Mucosa of descending colon (tissue), 3 donors: ENCODE measurements at regions not wholly inside any gene's neighbourhood (a gene's known extent, or its start where the extent isn't known, plus 50 kb on each side); places are given as distances from the start of the nearest gene placed in this dataset.

Experiments
- ATAC-seq: fragments of 200-7000 bp; cut with Tn5 transposase; one replicate; pipeline ENCODE4 v1.9.1; 2020; ENCODE audit warnings: mild to moderate bottlenecking, moderate library complexity
- DNase-seq, 3 donors: peaks; one replicate each; pipeline ENCODE4 v3.0.0-alpha.2; 2020
- H3K36me3 ChIP-seq: fragments of 200-600 bp; one replicate; pipeline ENCODE4 v1.8.0; 2021; ENCODE audit warnings: low read depth, mild to moderate bottlenecking
- H3K4me1 ChIP-seq: fragments of 200-600 bp; one replicate; pipeline ENCODE4 v1.8.0; 2021; ENCODE audit warnings: low read depth, mild to moderate bottlenecking
- H3K4me3 ChIP-seq: fragments of 200-600 bp; one replicate; pipeline ENCODE4 v1.8.0; 2021; ENCODE audit warnings: mild to moderate bottlenecking
- H3K9me3 ChIP-seq: fragments of 200-600 bp; one replicate; pipeline ENCODE4 v1.8.0; 2021; ENCODE audit warnings: mild to moderate bottlenecking
- CTCF ChIP-seq: fragments of 200-600 bp; IDR thresholded peaks from one replicate; pipeline ENCODE4 v1.8.0; 2022; ENCODE audit warnings: antibody characterized with exemption, mild to moderate bottlenecking
- intact Hi-C, 2 donors: fragments of 100-400 bp; cut with DNase I in 1 of 2; cut with micrococcal nuclease in 1 of 2; formaldehyde crosslinking; loops; one replicate each; pipeline versions ENCODE4 v1.11.0 to v1.11.1; 2022; cut with DNase I, micrococcal nuclease
- donor health status: DM: no; HTN: no; CAD: no; lungs with moderate emphysema.
- donor health status: DM: no; HTN: no; CAD: no.
- donor health status: DM: no; HTN: yes; CAD: no.

DNA sequence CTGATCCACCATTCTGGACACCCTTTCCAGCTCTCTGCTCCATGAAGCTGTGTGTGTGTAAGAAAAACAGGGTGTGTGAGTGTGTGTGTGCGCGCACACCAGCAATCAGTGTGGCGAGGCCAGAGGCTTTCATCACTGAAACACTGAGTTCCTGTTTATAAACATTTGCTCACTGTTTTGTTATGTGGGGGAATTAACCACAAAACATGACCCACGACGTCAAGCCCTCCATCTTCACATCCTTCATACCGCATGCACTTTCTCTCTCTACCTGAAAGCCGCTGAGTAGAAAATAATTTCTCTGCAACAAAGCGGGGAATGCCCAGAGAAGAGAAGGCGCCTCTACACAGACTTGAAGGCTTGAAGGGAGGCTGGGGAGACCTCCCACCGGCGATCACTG is 148.9 kb upstream of the IRF2BP2 start:
- ATAC-seq, result peak; percentile 70

GRCh38 chr1:234756857-234757256 is 146.9 kb upstream of the IRF2BP2 start:
- no peak overlapping the region for H3K4me3 ChIP-seq
- no peak for TF ChIP-seq CTCF
- intact Hi-C loops, result no loop called here
- H3K9me3 ChIP-seq, result no peaks in the 10 kb centered on the region
- DNase-seq, result no peak
- H3K4me1 ChIP-seq, result no peaks in the 10 kb centered on the region
- no peak for ATAC-seq
- no peaks in the 10 kb centered on the region for H3K36me3 ChIP-seq

More for the DNA sequence above, 148.9 kb upstream of the IRF2BP2 start:
- Histone ChIP-seq H3K9me3 (no peaks in the 10 kb centered on the region), H3K4me3 (no peak overlapping the region), H3K4me1 (no peaks in the 10 kb centered on the region), H3K36me3 (no peaks in the 10 kb centered on the region)
- intact Hi-C loops, result no loop called here
- no peak for DNase-seq
- TF ChIP-seq CTCF, result no peak

DNA sequence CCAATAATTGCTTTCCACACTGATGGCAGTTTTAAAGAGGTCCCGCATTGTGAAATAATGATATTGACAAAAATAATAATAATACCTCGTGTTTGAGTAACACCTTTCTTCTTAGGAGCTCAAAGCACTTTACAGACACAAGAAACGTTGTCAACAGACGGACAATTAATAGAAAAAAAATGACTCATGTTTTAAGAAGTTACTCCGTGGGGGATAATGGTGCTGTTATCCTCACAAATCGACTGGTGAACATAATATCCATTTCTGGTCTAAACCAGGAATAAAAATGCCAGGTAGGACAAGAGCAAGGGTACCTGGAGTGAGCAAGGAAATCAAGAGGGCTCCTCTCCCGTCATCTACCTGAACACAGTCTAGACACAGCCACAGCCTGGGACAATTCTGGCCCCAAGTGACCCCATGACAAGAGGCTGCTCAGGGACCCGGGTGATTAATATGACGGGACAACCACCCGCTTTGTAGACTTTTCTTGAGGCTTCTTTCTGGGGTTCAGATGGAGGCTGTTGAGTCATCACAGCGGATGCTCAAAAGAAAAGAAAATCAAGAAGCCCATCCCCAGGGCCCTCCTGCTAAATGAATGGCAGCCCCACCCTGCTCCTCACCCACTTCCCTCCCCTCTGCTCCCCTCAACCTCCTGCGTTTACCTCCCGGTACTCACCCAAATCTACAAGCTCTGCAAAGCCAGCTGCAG is 146.2 kb upstream of the IRF2BP2 start:
- H3K4me3 ChIP-seq, result no peak overlapping the region
- intact Hi-C loops, result no loop called here
- ATAC-seq, result no peak
- no peak for TF ChIP-seq CTCF
- no peaks in the 10 kb centered on the region for H3K36me3 ChIP-seq
- no peak for DNase-seq
- peaks cover 5% of the 10 kb centered on the region for H3K4me1 ChIP-seq
- no peaks in the 10 kb centered on the region for H3K9me3 ChIP-seq

DNA sequence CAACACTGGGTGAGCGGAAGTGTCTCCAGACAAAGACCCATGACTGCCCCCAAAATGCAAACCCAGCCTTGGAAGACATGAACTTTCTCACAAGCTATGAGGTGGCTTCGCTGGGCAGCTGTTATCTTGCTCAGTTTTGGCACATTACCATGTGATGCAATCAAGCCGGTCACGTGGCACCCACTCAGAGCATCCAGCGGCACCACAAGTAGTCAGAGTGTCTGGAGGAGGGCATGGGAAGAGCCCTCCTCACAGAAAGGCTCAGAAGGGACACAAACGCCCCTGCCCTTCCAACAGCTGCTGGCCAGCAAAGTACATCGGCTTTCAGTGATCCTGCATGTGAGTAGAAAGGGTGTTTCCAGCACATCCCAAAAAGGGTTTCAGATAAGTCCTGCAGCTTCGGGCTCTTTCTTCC is 145.5 kb upstream of the IRF2BP2 start:
- Histone ChIP-seq H3K4me3 (no peak overlapping the region), H3K9me3 (no peaks in the 10 kb centered on the region), H3K36me3 (no peaks in the 10 kb centered on the region), H3K4me1 (peaks cover 7% of the 10 kb centered on the region)
- intact Hi-C loops, result no loop called here
- ATAC-seq, result peak; percentile 63
- DNase-seq, result peak; percentile 64 to 79 (median 70)
- no peak for TF ChIP-seq CTCF

DNA sequence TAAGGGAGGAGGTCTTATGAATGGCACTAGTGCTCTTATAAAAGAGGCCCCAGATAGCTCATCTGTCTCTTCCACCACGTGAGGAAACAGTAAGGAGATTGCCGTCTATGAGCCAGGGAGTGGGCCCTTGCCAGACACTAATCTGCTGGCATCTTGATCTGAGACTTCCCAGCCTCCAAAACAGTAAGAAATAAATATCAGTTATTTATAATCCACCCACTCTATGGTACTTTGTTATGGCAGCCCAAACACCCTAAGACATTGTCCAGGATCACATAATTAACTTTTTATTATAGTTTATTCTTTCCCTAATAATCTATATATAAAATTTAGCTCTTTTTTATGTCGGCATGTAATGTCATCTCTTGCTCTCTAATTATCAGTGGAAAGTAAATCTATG is 144.0 kb upstream of the IRF2BP2 start:
- no peak overlapping the region for H3K4me3 ChIP-seq
- ATAC-seq, result no peak
- H3K36me3 ChIP-seq, result no peaks in the 10 kb centered on the region
- H3K4me1 ChIP-seq, result peaks cover 7% of the 10 kb centered on the region
- DNase-seq, result no peak
- TF ChIP-seq CTCF, result no peak
- intact Hi-C loops, result no loop called here
- no peaks in the 10 kb centered on the region for H3K9me3 ChIP-seq

DNA sequence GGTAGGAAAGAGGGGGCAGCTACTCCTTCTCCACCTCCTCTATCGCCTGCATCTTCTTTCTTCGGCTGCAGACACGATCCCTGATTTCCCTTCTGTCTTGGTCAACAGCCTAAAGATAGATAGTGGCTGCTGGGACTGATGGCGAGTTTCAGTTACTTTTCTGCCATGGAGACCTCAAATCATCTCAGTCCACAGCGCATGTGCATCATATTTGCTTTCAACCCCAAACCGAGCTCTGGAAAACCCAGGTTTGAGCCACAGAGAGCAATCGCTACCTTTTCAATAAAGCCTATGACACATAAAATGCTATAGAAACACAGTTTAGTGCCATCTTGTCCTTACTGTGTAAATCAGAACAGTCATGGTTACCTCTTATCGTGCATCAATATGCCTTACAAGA is 142.9 kb upstream of the IRF2BP2 start:
- no peak for TF ChIP-seq CTCF
- no peak for DNase-seq
- ATAC-seq, result no peak
- H3K36me3 ChIP-seq, result no peaks in the 10 kb centered on the region
- H3K4me1 ChIP-seq, result peaks cover 7% of the 10 kb centered on the region
- intact Hi-C loops, result no loop called here
- H3K4me3 ChIP-seq, result no peak overlapping the region
- H3K9me3 ChIP-seq, result no peaks in the 10 kb centered on the region
